H1 (cell line): ENCODE measurements at regions not wholly inside any gene's neighbourhood (a gene's known extent, or its start where the extent isn't known, plus 50 kb on each side); places are given as distances from the start of the nearest gene placed in this dataset.

ENCODE experiments used
- EZH2 ChIP-seq: fragments of 200-600 bp; sonication (generic); IDR thresholded peaks from 2 replicates; pipeline ENCODE4 v1.7.1; 2012; ENCODE audit warnings: low read depth, mild to moderate bottlenecking, moderate library complexity, low read length, inconsistent platforms; ENCODE audit not compliant: severe bottlenecking
- MAX ChIP-seq: IDR thresholded peaks from 2 replicates; pipeline ENCODE4 v1.6.1; 2012; ENCODE audit warnings: inconsistent platforms
- SIN3A ChIP-seq, 2 experiments: IDR thresholded peaks in 1 of 2; conservative IDR thresholded peaks in 1 of 2; 2 replicates each; pipeline ENCODE4 v1.6.1; 2011 to 2012; ENCODE audit warnings: low read length in 2 of 2, improper control_type of control experiment in 1 of 2, low read depth in 1 of 2, mild to moderate bottlenecking in 1 of 2
- ZNF274 ChIP-seq: IDR thresholded peaks from 2 replicates; pipeline ENCODE4 v1.7.0; 2012; ENCODE audit warnings: low read length, borderline replicate concordance; ENCODE audit errors: extremely low read depth
- TF ChIP-seq, protein P1 (sequence below), 3 experiments: IDR thresholded peaks; 1 replicate in 2 of 3; 2 replicates in 1 of 3; pipeline versions ENCODE4 v1.5.1 to v1.6.1; 2011; ENCODE audit warnings: low read length in 3 of 3, mild to moderate bottlenecking in 3 of 3, inconsistent platforms in 2 of 3, low read depth in 1 of 3, moderate library complexity in 1 of 3; ENCODE audit not compliant: insufficient read depth in 1 of 3; ENCODE audit errors: control extremely low read depth in 1 of 3

DNA sequence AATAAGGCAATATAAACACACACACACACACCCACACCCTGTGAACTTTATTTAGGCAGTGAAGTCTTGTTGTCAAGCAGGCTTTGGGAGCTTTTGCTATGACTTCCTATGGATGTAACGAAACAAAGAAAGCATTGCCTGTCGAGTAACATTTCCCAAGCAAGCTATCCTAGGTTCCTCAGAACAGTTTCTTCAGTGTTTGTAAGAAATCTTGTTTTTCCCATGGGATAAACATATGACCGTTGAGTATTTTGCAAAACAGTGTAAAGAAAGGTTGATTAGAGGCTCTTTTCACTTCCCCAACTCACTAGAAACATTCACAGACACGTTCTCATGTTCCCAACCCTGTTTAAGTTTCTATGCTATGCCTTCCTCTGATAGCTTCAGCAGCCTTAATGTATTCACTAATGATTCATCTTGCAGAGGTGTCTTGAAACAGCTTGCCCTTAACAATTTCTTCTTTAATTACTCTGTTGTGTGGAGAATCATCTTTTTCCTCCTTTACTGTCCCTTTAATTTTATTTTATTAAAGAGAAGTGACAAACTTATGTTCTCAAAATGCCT is 1947.1 kb upstream of the TENM3 start:
- TF ChIP-seq, protein P1, sequence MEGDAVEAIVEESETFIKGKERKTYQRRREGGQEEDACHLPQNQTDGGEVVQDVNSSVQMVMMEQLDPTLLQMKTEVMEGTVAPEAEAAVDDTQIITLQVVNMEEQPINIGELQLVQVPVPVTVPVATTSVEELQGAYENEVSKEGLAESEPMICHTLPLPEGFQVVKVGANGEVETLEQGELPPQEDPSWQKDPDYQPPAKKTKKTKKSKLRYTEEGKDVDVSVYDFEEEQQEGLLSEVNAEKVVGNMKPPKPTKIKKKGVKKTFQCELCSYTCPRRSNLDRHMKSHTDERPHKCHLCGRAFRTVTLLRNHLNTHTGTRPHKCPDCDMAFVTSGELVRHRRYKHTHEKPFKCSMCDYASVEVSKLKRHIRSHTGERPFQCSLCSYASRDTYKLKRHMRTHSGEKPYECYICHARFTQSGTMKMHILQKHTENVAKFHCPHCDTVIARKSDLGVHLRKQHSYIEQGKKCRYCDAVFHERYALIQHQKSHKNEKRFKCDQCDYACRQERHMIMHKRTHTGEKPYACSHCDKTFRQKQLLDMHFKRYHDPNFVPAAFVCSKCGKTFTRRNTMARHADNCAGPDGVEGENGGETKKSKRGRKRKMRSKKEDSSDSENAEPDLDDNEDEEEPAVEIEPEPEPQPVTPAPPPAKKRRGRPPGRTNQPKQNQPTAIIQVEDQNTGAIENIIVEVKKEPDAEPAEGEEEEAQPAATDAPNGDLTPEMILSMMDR (IDR thresholded peaks at IDR 0.05; ENCODE audit: control extremely low read depth in 1 of 3, insufficient read depth in 1 of 3, low read depth in 1 of 3, low read length in 3 of 3) = no peak
- TF ChIP-seq EZH2 = no peak
- TF ChIP-seq SIN3A (conservative IDR thresholded peaks at IDR 0.05 in 1 of 2, IDR thresholded peaks at IDR 0.05 in 1 of 2; ENCODE audit: low read depth in 1 of 2, low read length in 2 of 2) = no peak
- TF ChIP-seq ZNF274 = no peak
- no peak for TF ChIP-seq MAX
